ENCODE measurements at regions not wholly inside any gene's neighbourhood (a gene's known extent, or its start where the extent isn't known, plus 50 kb on each side); places are given as distances from the start of the nearest gene placed in this dataset. TPM values are rescaled to one million over a fixed set of nuclear protein-coding genes. Genes with fewer than 3 reads are reported as not detected.

Small RNA genes lying in the stretch of these regions (small RNA-seq; reads per million reads assigned to genes)
- not detected for gene RNU6-366P
